ENCODE measurements at regions not wholly inside any gene's neighbourhood (a gene's known extent, or its start where the extent isn't known, plus 50 kb on each side); places are given as distances from the start of the nearest gene placed in this dataset.
A peak's percentile ranks its signal among the peaks of the same experiment; 100 is the strongest.

GRCh38 chr6:40957616-40958492, 81.2 kb downstream of the UNC5CL start:
- DNase-seq (ENCODE audit: low read depth) (peak; percentile 91), FAIRE-seq (no peak)
- Histone ChIP-seq H3K36me3 (ENCODE audit: insufficient read depth, low read length) (no peaks in the 10 kb centered on the region), H2AFZ (ENCODE audit: low read depth, low read length) (no peak overlapping the region), H4K20me1 (ENCODE audit: insufficient read depth, low read length) (no peaks in the 10 kb centered on the region), H3K4me1 (ENCODE audit: insufficient read depth, low read length) (peaks cover 34% of the 10 kb centered on the region), H3K9ac (ENCODE audit: low read length) (peak overlapping the region; percentile 17), H3K27me3 (ENCODE audit: insufficient read depth, low read length) (no peaks in the 10 kb centered on the region), H3K9me3 (ENCODE audit: insufficient read depth, low read depth, low read length) (no peaks in the 10 kb centered on the region), H3K4me2 (ENCODE audit: low read length) (peak overlapping the region; percentile 56), H3K4me3 (ENCODE audit: insufficient read depth, low read depth, low read length) (no peak overlapping the region), H3K27ac (ENCODE audit: low read depth, low read length) (peak overlapping the region; percentile 63), H3K79me2 (ENCODE audit: insufficient read depth, low read length) (no peaks in the 10 kb centered on the region)
- H3K4me1 Mint-ChIP-seq (ENCODE audit: low read depth, unreplicated experiment) = peaks cover 36% of the 10 kb centered on the region
- H3K27ac Mint-ChIP-seq (ENCODE audit: unreplicated experiment) = peak overlapping the region; percentile 96
- no peaks in the 10 kb centered on the region for H3K27me3 Mint-ChIP-seq (ENCODE audit: low read depth, unreplicated experiment)
- H3K36me3 Mint-ChIP-seq (ENCODE audit: low read depth, unreplicated experiment) = no peaks in the 10 kb centered on the region
- H3K4me3 Mint-ChIP-seq (ENCODE audit: unreplicated experiment) = no peak overlapping the region
- TF ChIP-seq CTCF (IDR thresholded peaks at IDR 0.05; ENCODE audit: insufficient read depth, low read depth, low read length) = no peak
- no peaks in the 10 kb centered on the region for H3K9me3 Mint-ChIP-seq (ENCODE audit: unreplicated experiment)

- H3K4me2 ChIP-seq (ENCODE audit: low read length) = no peak overlapping the region
- no peak for FAIRE-seq
Observed at GRCh38 chr6:40956936-40957335, 82.1 kb downstream of the UNC5CL start.

GRCh38 chr6:40955178-40955545, 83.9 kb downstream of the UNC5CL start:
- no peaks in the 10 kb centered on the region for H3K9me3 ChIP-seq (ENCODE audit: insufficient read depth, low read depth, low read length)
- no peak overlapping the region for H3K9ac ChIP-seq (ENCODE audit: low read length)
- no peaks in the 10 kb centered on the region for H4K20me1 ChIP-seq (ENCODE audit: insufficient read depth, low read length)
- H3K4me2 ChIP-seq (ENCODE audit: low read length) = no peak overlapping the region
- Mint-ChIP-seq H3K4me3 (ENCODE audit: unreplicated experiment) (no peak overlapping the region), H3K4me1 (ENCODE audit: low read depth, unreplicated experiment) (peaks cover 44% of the 10 kb centered on the region), H3K27ac (ENCODE audit: unreplicated experiment) (no peak overlapping the region), H3K36me3 (ENCODE audit: low read depth, unreplicated experiment) (no peaks in the 10 kb centered on the region), H3K9me3 (ENCODE audit: unreplicated experiment) (no peaks in the 10 kb centered on the region), H3K27me3 (ENCODE audit: low read depth, unreplicated experiment) (no peaks in the 10 kb centered on the region)
- TF ChIP-seq EZH2 (IDR thresholded peaks at IDR 0.05; ENCODE audit: insufficient read depth, low read length) (no peak), CTCF (IDR thresholded peaks at IDR 0.05; ENCODE audit: insufficient read depth, low read depth, low read length) (no peak)
- no peak overlapping the region for H3K27ac ChIP-seq (ENCODE audit: low read depth, low read length)
- FAIRE-seq = no peak
- H3K27me3 ChIP-seq (ENCODE audit: insufficient read depth, low read length) = no peaks in the 10 kb centered on the region
- H2AFZ ChIP-seq (ENCODE audit: low read depth, low read length) = no peak overlapping the region
- peaks cover 42% of the 10 kb centered on the region for H3K4me1 ChIP-seq (ENCODE audit: insufficient read depth, low read length)
- no peak for DNase-seq (ENCODE audit: low read depth)
- no peak overlapping the region for H3K4me3 ChIP-seq (ENCODE audit: insufficient read depth, low read depth, low read length)
- no peaks in the 10 kb centered on the region for H3K79me2 ChIP-seq (ENCODE audit: insufficient read depth, low read length)
- no peaks in the 10 kb centered on the region for H3K36me3 ChIP-seq (ENCODE audit: insufficient read depth, low read length)

More at GRCh38 chr6:40956936-40957335, 82.1 kb downstream of the UNC5CL start:
- Histone ChIP-seq H3K9ac (ENCODE audit: low read length) (no peak overlapping the region), H3K27me3 (ENCODE audit: insufficient read depth, low read length) (no peaks in the 10 kb centered on the region), H3K27ac (ENCODE audit: low read depth, low read length) (no peak overlapping the region), H3K9me3 (ENCODE audit: insufficient read depth, low read depth, low read length) (no peaks in the 10 kb centered on the region), H4K20me1 (ENCODE audit: insufficient read depth, low read length) (no peaks in the 10 kb centered on the region), H3K4me3 (ENCODE audit: insufficient read depth, low read depth, low read length) (no peak overlapping the region), H2AFZ (ENCODE audit: low read depth, low read length) (no peak overlapping the region), H3K79me2 (ENCODE audit: insufficient read depth, low read length) (no peaks in the 10 kb centered on the region), H3K4me1 (ENCODE audit: insufficient read depth, low read length) (peaks cover 33% of the 10 kb centered on the region), H3K36me3 (ENCODE audit: insufficient read depth, low read length) (no peaks in the 10 kb centered on the region)
- no peaks in the 10 kb centered on the region for H3K9me3 Mint-ChIP-seq (ENCODE audit: unreplicated experiment)
- H3K27me3 Mint-ChIP-seq (ENCODE audit: low read depth, unreplicated experiment) = no peaks in the 10 kb centered on the region
- H3K27ac Mint-ChIP-seq (ENCODE audit: unreplicated experiment) = peak overlapping the region; percentile 96
- no peaks in the 10 kb centered on the region for H3K36me3 Mint-ChIP-seq (ENCODE audit: low read depth, unreplicated experiment)
- peaks cover 28% of the 10 kb centered on the region for H3K4me1 Mint-ChIP-seq (ENCODE audit: low read depth, unreplicated experiment)
- no peak for TF ChIP-seq EZH2 (IDR thresholded peaks at IDR 0.05; ENCODE audit: insufficient read depth, low read length)
- DNase-seq (ENCODE audit: low read depth) = peak; percentile 55
- H3K4me3 Mint-ChIP-seq (ENCODE audit: unreplicated experiment) = no peak overlapping the region

All from astrocyte (in vitro differentiated cells and primary cell).